ENCODE measurements at regions not wholly inside any gene's neighbourhood (a gene's known extent, or its start where the extent isn't known, plus 50 kb on each side); places are given as distances from the start of the nearest gene placed in this dataset.
"Not testable (repeated sequence)": the region's sequence is repeated elsewhere in the genome, so short reads cannot be mapped to it uniquely, and the experiment has no call there.

GRCh38 chr4:143819029-143819428 is 86.3 kb downstream of the GYPE start:
- TF ChIP-seq POLR2A (IDR thresholded peaks at IDR 0.05; ENCODE audit: low read depth, low read length) = no peak
- FAIRE-seq (no peak), DNase-seq (ENCODE audit: insufficient read length, low spot score) (no peak)

DNA sequence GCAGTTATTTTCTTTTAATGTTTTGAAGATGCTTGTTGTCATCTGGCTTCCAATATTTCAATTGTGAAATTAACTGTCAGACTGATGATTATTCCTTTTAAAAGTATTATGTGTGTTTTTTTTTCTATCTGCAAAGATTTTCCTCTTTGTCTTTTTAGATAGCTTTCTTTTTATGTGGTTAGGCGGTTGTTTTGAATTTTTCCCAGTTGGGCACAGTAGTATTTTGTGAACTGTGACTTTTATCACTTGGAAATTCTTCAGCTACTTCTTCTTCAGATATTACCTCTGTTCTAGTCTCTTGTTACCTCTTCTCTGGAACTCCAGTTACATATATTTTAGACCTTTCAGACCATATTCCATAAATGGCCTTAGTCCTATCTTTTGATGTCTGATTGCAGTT is 87.5 kb downstream of the GYPE start:
- FAIRE-seq; DNase-seq (ENCODE audit: insufficient read length, low spot score): not testable (repeated sequence)

DNA sequence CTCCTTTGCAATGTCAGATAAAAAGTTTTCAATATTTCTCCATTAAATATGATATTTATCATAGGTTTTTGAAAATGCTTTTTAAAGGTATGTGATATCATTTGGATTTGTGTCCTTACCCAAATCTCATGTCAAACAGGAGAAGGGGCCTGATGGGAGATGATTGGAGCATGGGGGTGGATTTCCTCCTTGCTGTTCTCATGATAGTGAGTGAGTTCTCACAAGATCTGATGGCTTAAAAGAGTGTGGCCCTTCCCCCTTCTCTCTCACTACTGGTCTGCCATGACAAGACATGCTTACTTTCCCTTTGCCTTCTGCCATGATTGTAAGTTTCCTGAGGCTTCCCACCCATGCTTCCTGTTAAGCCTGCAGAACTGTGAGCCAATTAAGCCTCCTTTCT is 90.0 kb downstream of the GYPE start:
- not testable (repeated sequence) for DNase-seq (ENCODE audit: insufficient read length, low spot score); FAIRE-seq

- not testable (repeated sequence) for DNase-seq (ENCODE audit: insufficient read length, low spot score)
Observed at GRCh38 chr4:143813431-143814154, 91.8 kb downstream of the GYPE start.

GRCh38 chr4:143791693-143792092 is 91.2 kb upstream of the FREM3 start:
- DNase-seq (ENCODE audit: insufficient read length, low spot score) = not testable (repeated sequence)

More at GRCh38 chr4:143813431-143814154, 91.8 kb downstream of the GYPE start:
- FAIRE-seq = not testable (repeated sequence)

DNA sequence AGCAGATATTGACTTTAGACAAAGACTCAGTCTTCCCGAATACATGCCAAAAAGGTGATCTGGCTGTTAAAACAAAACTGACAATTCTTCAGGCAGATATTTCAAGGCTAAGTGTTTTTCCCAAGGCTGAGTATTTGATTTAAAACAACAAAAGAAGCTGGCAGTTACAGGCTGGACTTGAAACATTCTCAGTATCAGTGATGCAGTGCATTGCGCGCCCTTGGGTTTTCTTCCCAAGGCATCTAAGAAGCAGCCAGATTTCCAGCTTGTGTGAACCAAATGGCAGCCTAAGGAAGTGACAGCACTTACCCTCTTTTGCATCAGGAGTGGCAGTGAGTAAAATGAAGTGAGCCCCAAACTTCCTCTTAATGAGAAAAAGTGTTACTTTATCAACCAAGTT is 90.0 kb upstream of the FREM3 start:
- not testable (repeated sequence) for FAIRE-seq

More at GRCh38 chr4:143791693-143792092, 91.2 kb upstream of the FREM3 start:
- not testable (repeated sequence) for FAIRE-seq

DNA sequence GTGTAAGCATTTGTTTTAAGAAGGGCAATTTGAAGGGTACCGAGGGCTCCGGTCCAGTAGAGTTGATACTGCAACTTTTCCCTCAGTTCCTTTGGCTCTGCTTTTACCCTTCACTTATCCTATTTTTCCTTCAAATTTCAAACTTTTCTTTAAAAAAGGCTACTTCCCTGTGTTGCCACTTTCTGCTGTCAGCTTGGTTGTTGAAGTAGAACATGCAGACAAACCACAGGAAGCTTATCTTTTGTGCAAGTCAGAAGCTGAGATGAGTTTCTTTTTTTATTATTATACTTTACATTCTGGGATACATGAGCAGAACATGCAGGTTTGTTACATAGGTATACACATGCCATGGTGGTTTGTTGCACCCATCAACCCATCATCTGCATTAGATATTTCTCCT is 89.1 kb upstream of the FREM3 start:
- not testable (repeated sequence) for FAIRE-seq; DNase-seq (ENCODE audit: insufficient read length, low spot score)

More for the DNA sequence above, 90.0 kb upstream of the FREM3 start:
- not testable (repeated sequence) for DNase-seq (ENCODE audit: insufficient read length, low spot score)

GRCh38 chr4:143784567-143784966 is 84.1 kb upstream of the FREM3 start:
- FAIRE-seq (no peak), DNase-seq (ENCODE audit: insufficient read length, low spot score) (no peak)
- TF ChIP-seq POLR2A (IDR thresholded peaks at IDR 0.05; ENCODE audit: low read depth, low read length) = no peak

- no peak for DNase-seq (ENCODE audit: insufficient read length, low spot score)
- TF ChIP-seq POLR2A (IDR thresholded peaks at IDR 0.05; ENCODE audit: low read depth, low read length) = no peak
- FAIRE-seq = no peak
Observed at GRCh38 chr4:143782521-143782920, 82.0 kb upstream of the FREM3 start.

- no peak for TF ChIP-seq POLR2A (IDR thresholded peaks at IDR 0.05; ENCODE audit: low read depth, low read length)
- DNase-seq (ENCODE audit: insufficient read length, low spot score) (no peak), FAIRE-seq (peak; percentile 48)
Observed at GRCh38 chr4:143773998-143774895, 73.8 kb upstream of the FREM3 start.

DNA sequence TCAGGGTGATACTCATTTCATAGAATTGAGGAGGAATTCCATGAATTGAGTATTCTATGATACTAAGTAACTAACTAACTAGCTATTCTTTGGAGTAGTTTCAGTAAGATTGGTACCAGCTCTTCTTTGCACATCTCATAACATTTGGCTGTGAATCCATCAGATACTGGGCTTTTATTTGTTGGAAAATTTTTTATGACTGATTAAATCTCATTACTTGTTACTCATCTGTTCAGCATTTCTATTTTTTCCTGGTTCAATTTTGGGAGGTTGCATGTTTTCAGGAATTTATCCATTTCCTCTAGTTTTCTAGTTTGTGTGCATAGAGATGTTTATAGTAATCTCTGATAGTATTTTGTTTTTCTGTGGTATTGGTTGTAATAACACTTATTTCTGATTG is 70.8 kb upstream of the FREM3 start:
- TF ChIP-seq POLR2A (IDR thresholded peaks at IDR 0.05; ENCODE audit: low read depth, low read length) = no peak
- FAIRE-seq = no peak

DNA sequence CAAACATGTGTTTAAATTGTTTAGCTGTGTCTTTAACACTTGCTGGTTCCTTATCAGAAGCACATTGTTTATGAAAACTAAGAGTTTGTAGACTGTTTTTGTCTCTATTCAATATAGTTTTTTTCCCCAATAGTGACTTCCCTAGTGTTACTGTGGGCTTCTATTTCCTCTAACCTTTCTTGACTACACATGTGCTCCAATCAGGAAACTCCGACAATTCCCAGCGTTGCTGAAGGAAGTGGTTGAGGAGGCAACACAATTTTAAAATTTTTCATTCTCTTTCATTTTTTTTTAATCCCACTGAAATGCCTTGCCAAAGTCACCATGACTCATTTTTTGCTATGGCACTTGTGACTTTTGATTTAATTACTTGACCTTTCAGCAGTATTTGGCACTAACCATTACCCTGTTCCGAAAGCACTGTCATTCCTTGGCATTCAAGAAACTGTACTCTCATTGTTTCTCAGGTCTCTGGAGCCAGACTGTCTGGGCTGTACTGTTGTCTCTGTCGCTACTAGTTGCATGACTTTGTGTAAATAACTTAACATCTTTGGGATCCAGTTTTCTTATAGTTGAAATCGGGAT is 67.6 kb upstream of the FREM3 start:
- no peak for FAIRE-seq
- DNase-seq (ENCODE audit: insufficient read length, low spot score) = no peak
- no peak for TF ChIP-seq POLR2A (IDR thresholded peaks at IDR 0.05; ENCODE audit: low read depth, low read length)

More for the DNA sequence above, 70.8 kb upstream of the FREM3 start:
- DNase-seq (ENCODE audit: insufficient read length, low spot score) = no peak

DNA sequence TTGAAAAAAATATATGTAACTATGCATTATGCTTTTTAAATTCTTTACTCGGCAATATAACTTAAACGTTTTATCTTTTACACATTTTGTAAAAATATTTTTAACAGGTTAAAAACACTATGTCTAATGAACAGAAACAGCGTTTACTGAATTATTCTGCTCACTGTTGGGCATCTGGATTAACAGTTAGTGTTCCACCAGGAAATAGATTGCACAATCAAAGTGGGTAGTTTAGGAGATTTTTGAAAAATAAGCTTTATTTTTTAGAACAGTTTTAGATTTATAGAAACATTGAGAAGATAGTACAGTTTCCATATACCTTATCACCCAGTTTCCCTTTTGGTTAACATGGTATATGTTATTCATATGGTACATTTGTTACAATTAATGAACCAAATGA is 63.1 kb upstream of the FREM3 start:
- DNase-seq (ENCODE audit: insufficient read length, low spot score) (no peak), FAIRE-seq (no peak)
- TF ChIP-seq POLR2A (IDR thresholded peaks at IDR 0.05; ENCODE audit: low read depth, low read length) = no peak

GRCh38 chr4:143762511-143762910 is 62.0 kb upstream of the FREM3 start:
- FAIRE-seq = no peak
- DNase-seq (ENCODE audit: insufficient read length, low spot score) = no peak
- TF ChIP-seq POLR2A (IDR thresholded peaks at IDR 0.05; ENCODE audit: low read depth, low read length) = no peak

Data from H54 (cell line).